ENCODE measurements at regions not wholly inside any gene's neighbourhood (a gene's known extent, or its start where the extent isn't known, plus 50 kb on each side); places are given as distances from the start of the nearest gene placed in this dataset.

DNA sequence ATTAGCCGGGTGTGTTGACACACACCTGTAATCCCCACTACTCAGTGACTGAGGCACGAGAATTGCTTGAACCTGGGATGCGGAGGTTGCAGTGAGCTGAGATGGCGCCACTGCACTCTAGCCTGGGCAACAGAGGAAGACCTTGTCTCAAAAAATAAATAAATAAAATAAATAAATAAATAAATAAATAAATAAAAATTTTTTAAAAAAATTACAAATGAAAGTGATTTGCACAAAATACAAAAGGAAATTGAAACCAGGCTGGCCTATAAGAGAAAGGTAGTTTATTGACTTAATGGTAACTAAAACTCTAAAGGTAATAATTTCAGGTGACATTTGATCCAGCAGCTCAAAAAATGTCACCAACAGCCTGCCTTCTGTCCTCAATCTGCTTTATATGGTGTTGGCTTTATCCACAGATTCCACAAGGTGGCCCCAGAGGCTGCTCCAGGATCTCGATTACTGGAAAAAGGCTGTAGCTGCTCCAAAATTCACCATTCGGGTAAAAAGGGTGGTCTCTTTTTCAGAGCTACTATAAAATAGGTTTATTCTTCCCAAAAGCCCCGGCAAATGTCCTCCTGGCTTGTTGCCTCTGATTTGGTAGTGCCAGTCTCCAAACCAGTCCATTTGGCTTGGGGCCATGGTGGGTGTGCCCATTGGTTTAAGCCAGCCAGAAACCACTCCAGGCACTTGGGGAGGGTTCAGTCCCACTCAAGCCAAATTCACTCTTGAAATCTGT is 61.4 kb upstream of the TRIM2 start:
- TF ChIP-seq POLR2A (IDR thresholded peaks at IDR 0.05), result no peak
- TF ChIP-seq, protein P1, sequence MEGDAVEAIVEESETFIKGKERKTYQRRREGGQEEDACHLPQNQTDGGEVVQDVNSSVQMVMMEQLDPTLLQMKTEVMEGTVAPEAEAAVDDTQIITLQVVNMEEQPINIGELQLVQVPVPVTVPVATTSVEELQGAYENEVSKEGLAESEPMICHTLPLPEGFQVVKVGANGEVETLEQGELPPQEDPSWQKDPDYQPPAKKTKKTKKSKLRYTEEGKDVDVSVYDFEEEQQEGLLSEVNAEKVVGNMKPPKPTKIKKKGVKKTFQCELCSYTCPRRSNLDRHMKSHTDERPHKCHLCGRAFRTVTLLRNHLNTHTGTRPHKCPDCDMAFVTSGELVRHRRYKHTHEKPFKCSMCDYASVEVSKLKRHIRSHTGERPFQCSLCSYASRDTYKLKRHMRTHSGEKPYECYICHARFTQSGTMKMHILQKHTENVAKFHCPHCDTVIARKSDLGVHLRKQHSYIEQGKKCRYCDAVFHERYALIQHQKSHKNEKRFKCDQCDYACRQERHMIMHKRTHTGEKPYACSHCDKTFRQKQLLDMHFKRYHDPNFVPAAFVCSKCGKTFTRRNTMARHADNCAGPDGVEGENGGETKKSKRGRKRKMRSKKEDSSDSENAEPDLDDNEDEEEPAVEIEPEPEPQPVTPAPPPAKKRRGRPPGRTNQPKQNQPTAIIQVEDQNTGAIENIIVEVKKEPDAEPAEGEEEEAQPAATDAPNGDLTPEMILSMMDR (IDR thresholded peaks at IDR 0.05), result peak; percentile 46 to 82 (median 79)

All from esophagus squamous epithelium (tissue), 4 donors.